ENCODE measurements at regions not wholly inside any gene's neighbourhood (a gene's known extent, or its start where the extent isn't known, plus 50 kb on each side); places are given as distances from the start of the nearest gene placed in this dataset.

GRCh38 chr13:93001866-93002461, 224.6 kb upstream of the GPC6 start:
- no peaks in the 10 kb centered on the region for H3K9me3 ChIP-seq
- POLR2A ChIA-PET = no interaction called here
- no peak overlapping the region for H3K27ac ChIP-seq
- H3K4me2 ChIP-seq = no peak overlapping the region
- ATAC-seq (no peak), FAIRE-seq (no peak), DNase-seq (ENCODE audit: low read depth in 1 of 2, low spot score in 1 of 2) (no peak)
- CTCF ChIA-PET = no interaction called here
- no peak overlapping the region for H3K4me3 ChIP-seq
- WGBS (ENCODE audit: missing lambda C conversion rate) = 30% methylated on average over 5 of the region's 5 CpGs
- TF ChIP-seq ZC3H11A (IDR thresholded peaks at IDR 0.05) = no peak
- TF ChIP-seq PBX3 (IDR thresholded peaks at IDR 0.05) = no peak
- no peak for TF ChIP-seq SMC3 (IDR thresholded peaks at IDR 0.05)
- no peak for TF ChIP-seq ZSCAN20 (CRISPR knock-in tag; IDR thresholded peaks at IDR 0.05)
- TF ChIP-seq EHF (CRISPR knock-in tag; IDR thresholded peaks at IDR 0.05) = no peak
- no peak for TF ChIP-seq SREBF2 (IDR thresholded peaks at IDR 0.05)
- no peak for TF ChIP-seq CHD2 (IDR thresholded peaks at IDR 0.05; ENCODE audit: low read length, partially characterized antibody)
- no peak for TF ChIP-seq JUNB (IDR thresholded peaks at IDR 0.05)
- TF ChIP-seq MYC (IDR thresholded peaks at IDR 0.05; ENCODE audit: borderline replicate concordance, low read length) = no peak
- TF ChIP-seq E2F6 (IDR thresholded peaks at IDR 0.05; ENCODE audit: borderline replicate concordance, low read depth) = no peak
- no peak for TF ChIP-seq PHF8 (IDR thresholded peaks at IDR 0.05; ENCODE audit: borderline replicate concordance, low read depth)
- no peak for TF ChIP-seq HES2 (IDR thresholded peaks at IDR 0.05)
- TF ChIP-seq REST (IDR thresholded peaks at IDR 0.05) = no peak
- TF ChIP-seq RCOR1 (IDR thresholded peaks at IDR 0.05; ENCODE audit: low read depth, low read length) = no peak
- no peak for TF ChIP-seq CEBPB (IDR thresholded peaks at IDR 0.05)
- TF ChIP-seq RNF2 (IDR thresholded peaks at IDR 0.05; ENCODE audit: borderline replicate concordance, low read depth) = no peak
- no peak for TF ChIP-seq HOXB5 (CRISPR knock-in tag; IDR thresholded peaks at IDR 0.05)
- TF ChIP-seq MAFK (IDR thresholded peaks at IDR 0.05; ENCODE audit: partially characterized antibody) = no peak
- TF ChIP-seq ESRRA (IDR thresholded peaks at IDR 0.05; ENCODE audit: borderline replicate concordance, low read length) = no peak
- H3K4me1 ChIP-seq = no peaks in the 10 kb centered on the region

GRCh38 chr13:93003531-93003930, 223.1 kb upstream of the GPC6 start:
- Histone ChIP-seq H3K4me3 (no peak overlapping the region), H3K4me2 (no peak overlapping the region), H3K4me1 (no peaks in the 10 kb centered on the region), H3K27ac (no peak overlapping the region), H3K9me3 (no peaks in the 10 kb centered on the region)
- 38% methylated on average over 3 of the region's 3 CpGs for WGBS (ENCODE audit: missing lambda C conversion rate)
- DNase-seq (ENCODE audit: low read depth in 1 of 2, low spot score in 1 of 2) (no peak), ATAC-seq (no peak), FAIRE-seq (no peak)
- CTCF ChIA-PET = interaction anchor here (0.6 kb wide), 3 partner anchors 181 to 822 kb away, joined by 3 read pairs; no protein-coding TSS in a partner anchor
- POLR2A ChIA-PET = no interaction called here
- TF ChIP-seq ZC3H11A (IDR thresholded peaks at IDR 0.05) = no peak
- no peak for TF ChIP-seq ELK1 (IDR thresholded peaks at IDR 0.05; ENCODE audit: low read depth, low read length)
- TF ChIP-seq USF2 (IDR thresholded peaks at IDR 0.05) = no peak
- no peak for TF ChIP-seq HMGXB4 (CRISPR knock-in tag; IDR thresholded peaks at IDR 0.05; ENCODE audit: borderline replicate concordance)
- no peak for TF ChIP-seq HDAC2 (IDR thresholded peaks at IDR 0.05)
- TF ChIP-seq ATOH8 (CRISPR knock-in tag; IDR thresholded peaks at IDR 0.05; ENCODE audit: low read depth) = no peak
- no peak for TF ChIP-seq EHF (CRISPR knock-in tag; IDR thresholded peaks at IDR 0.05)
- TF ChIP-seq FOXS1 (CRISPR knock-in tag; IDR thresholded peaks at IDR 0.05) = no peak
- TF ChIP-seq NFE2L2 (conservative IDR thresholded peaks at IDR 0.05; ENCODE audit: low read length) = no peak
- TF ChIP-seq ZFP36 (IDR thresholded peaks at IDR 0.05; ENCODE audit: borderline replicate concordance, partially characterized antibody) = no peak

Data from A549 (cell line).